ENCODE measurements at regions not wholly inside any gene's neighbourhood (a gene's known extent, or its start where the extent isn't known, plus 50 kb on each side); places are given as distances from the start of the nearest gene placed in this dataset.

- TF ChIP-seq CTCF (IDR thresholded peaks at IDR 0.05) (no peak), POLR2A (IDR thresholded peaks at IDR 0.05) (no peak)
Observed at GRCh38 chr7:51577390-51577789, 260.8 kb upstream of the COBL start.

All from testis (tissue), 2 donors.